Sigmoid colon (tissue), 6 donors: ENCODE measurements at regions not wholly inside any gene's neighbourhood (a gene's known extent, or its start where the extent isn't known, plus 50 kb on each side); places are given as distances from the start of the nearest gene placed in this dataset.
A peak's percentile ranks its signal among the peaks of the same experiment; 100 is the strongest.

Source experiments
- DNase-seq: peaks from one replicate; pipeline ENCODE4 v3.0.0-alpha.2; 2019
- H3K27ac ChIP-seq, 4 donors: fragments of 200-600 bp; sonication (generic); one replicate each; pipeline ENCODE4 v1.5.1; 2016 to 2019; ENCODE audit warnings: mild to moderate bottlenecking in 1 of 4
- H3K27me3 ChIP-seq, 3 donors: fragments of 200-600 bp; sonication (generic); one replicate each; pipeline ENCODE4 v1.5.1; 2019; ENCODE audit warnings: mild to moderate bottlenecking in 1 of 3
- H3K36me3 ChIP-seq, 4 donors: fragments of 200-600 bp; sonication (generic); one replicate each; pipeline ENCODE4 v1.5.1; 2016 to 2019
- H3K4me1 ChIP-seq, 4 donors: fragments of 200-600 bp; sonication (generic); one replicate each; pipeline ENCODE4 v1.5.1; 2017 to 2019
- H3K4me3 ChIP-seq, 4 donors: fragments of 200-600 bp; sonication (generic); one replicate each; pipeline ENCODE4 v1.5.1; 2017 to 2019; ENCODE audit warnings: mild to moderate bottlenecking in 2 of 4, moderate library complexity in 1 of 4
- H3K9me3 ChIP-seq, 4 donors: fragments of 200-600 bp in 3 of 4; sonication (generic) in 3 of 4; one replicate each; pipeline versions ENCODE4 v1.5.1 to v1.6.1; 2013 to 2019
- EP300 ChIP-seq, 4 donors: sonication (generic); formaldehyde crosslinking; IDR thresholded peaks; one replicate each; pipeline ENCODE4 v1.6.1; 2017; ENCODE audit warnings: antibody characterized with exemption in 4 of 4
- POLR2A ChIP-seq, 2 donors: fragments of 450-650 bp; IDR thresholded peaks; one replicate each; pipeline ENCODE4 v1.6.1; 2016; ENCODE audit warnings: antibody characterized with exemption in 2 of 2, mild to moderate bottlenecking in 2 of 2, moderate library complexity in 2 of 2
- POLR2AphosphoS5 ChIP-seq, 4 donors: sonication (generic); formaldehyde crosslinking; IDR thresholded peaks; one replicate each; pipeline ENCODE4 v1.6.1; 2017; ENCODE audit warnings: antibody characterized with exemption in 4 of 4
- WGBS, 2 donors: extraction: QIAGEN DNeasy Blood & Tissue Kit; methylation state at CpG; one replicate each; pipeline ENCODE4 v1.1.7; 2013; 5-methylcytosine and 5-hydroxymethylcytosine counted together
- intact Hi-C: fragments of 100-400 bp; cut with DNase I; formaldehyde crosslinking; loops from one replicate; pipeline ENCODE4 v1.15.1; 2023
- TF ChIP-seq, protein P1 (sequence below), 4 experiments: fragments of 450-650 bp in 3 of 4; fragments of 200-600 bp in 1 of 4; IDR thresholded peaks; one replicate each; pipeline ENCODE4 v1.5.1; 2016 to 2019; ENCODE audit warnings: antibody characterized with exemption in 4 of 4, mild to moderate bottlenecking in 3 of 4, moderate library complexity in 2 of 4
- donor health status: healthy with polysubstance abuse.
- donor health status: healthy.

DNA sequence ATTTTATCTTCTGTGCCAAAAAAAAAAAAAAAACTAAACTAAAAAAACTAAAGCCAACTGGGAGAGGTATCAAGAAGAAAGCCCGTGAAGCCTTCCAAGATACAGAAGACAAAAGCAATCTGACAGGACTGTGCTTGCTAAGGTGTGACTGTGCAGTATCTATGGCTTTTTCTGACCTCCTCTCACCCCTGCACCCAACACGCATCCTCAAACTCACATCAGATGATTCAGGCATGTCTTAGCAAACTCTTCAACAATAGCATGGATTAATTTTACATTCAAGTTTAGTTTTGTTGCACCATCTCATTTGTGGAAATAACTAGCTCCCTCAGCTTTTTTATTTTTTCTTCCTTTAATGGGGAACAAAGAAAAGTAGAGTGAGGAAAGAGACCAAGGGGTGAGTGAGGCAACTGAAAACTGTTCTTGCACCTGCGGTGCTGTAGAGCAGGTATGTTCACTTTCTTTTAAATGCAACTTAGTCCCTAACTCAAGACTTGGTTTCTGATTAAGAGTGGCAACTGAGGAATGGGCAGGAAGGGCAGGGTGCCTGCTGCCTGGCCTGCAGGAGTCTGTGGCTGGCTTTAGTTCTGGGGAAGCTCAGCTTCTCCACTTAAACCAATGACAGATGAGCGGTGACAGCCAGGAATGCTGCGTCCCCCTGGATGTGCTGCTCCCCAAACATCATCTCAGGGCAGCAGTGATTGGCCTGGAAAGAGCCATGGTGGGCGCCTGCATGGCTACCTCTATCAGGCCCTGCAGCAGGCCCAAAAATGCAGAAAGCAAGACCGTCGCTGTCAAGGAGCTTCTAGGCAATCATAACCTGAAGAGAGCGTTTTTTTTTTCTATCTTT is 71.3 kb upstream of the LRRC8B start:
- Histone ChIP-seq H3K27me3 (no peaks in the 10 kb centered on the region), H3K27ac (no peak overlapping the region), H3K36me3 (no peaks in the 10 kb centered on the region), H3K4me1 (no peaks in the 10 kb centered on the region), H3K4me3 (no peak overlapping the region), H3K9me3 (no peaks in the 10 kb centered on the region)
- DNase-seq, result no peak
- WGBS, 2 donors, result 91 to 93% methylated on average over 9 of the region's 9 CpGs
- intact Hi-C loops, result no loop called here
- TF ChIP-seq, protein P1, sequence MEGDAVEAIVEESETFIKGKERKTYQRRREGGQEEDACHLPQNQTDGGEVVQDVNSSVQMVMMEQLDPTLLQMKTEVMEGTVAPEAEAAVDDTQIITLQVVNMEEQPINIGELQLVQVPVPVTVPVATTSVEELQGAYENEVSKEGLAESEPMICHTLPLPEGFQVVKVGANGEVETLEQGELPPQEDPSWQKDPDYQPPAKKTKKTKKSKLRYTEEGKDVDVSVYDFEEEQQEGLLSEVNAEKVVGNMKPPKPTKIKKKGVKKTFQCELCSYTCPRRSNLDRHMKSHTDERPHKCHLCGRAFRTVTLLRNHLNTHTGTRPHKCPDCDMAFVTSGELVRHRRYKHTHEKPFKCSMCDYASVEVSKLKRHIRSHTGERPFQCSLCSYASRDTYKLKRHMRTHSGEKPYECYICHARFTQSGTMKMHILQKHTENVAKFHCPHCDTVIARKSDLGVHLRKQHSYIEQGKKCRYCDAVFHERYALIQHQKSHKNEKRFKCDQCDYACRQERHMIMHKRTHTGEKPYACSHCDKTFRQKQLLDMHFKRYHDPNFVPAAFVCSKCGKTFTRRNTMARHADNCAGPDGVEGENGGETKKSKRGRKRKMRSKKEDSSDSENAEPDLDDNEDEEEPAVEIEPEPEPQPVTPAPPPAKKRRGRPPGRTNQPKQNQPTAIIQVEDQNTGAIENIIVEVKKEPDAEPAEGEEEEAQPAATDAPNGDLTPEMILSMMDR (IDR thresholded peaks at IDR 0.05), result no peak
- TF ChIP-seq EP300 (IDR thresholded peaks at IDR 0.05), result no peak
- no peak for TF ChIP-seq POLR2A (IDR thresholded peaks at IDR 0.05)
- TF ChIP-seq POLR2AphosphoS5 (IDR thresholded peaks at IDR 0.05), result no peak

DNA sequence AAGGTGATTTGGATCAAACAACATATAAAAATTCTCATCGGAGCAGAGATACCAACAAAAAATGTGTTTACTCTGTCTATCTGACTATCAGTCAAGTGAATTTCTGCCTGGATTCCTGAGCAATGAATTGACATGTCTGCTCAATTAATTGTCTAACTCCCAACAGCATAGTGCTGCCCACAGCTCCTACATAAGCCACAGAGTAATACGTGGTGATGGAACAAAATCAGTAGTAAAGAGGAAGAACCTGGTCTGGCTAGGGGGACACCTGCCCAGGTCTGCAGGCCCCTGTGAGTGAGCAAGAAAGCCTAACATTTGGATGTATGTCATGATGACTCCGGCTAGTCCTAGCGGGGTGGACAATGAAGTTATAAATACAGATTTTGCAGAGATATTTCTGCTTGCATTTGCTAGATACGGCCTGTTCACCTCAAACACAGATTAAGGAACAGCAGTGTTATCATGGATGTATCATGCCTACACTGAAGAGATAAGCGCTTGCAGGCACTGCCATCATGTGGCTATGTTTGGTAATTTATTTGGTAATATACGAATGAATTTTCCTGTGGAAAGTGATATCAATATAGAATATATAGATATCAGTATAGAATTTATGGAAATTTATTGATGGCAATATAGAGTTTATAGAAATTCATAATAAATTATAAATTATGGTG is 69.6 kb upstream of the LRRC8B start:
- DNase-seq, result no peak
- Histone ChIP-seq H3K9me3 (no peaks in the 10 kb centered on the region), H3K36me3 (no peaks in the 10 kb centered on the region), H3K27me3 (no peaks in the 10 kb centered on the region), H3K27ac (no peak overlapping the region), H3K4me3 (no peak overlapping the region), H3K4me1 (no peaks in the 10 kb centered on the region)
- intact Hi-C loops, result no loop called here
- TF ChIP-seq POLR2A (IDR thresholded peaks at IDR 0.05), result no peak
- TF ChIP-seq, protein P1 (IDR thresholded peaks at IDR 0.05), result peak; percentile 38 to 46 (median 40)
- no peak for TF ChIP-seq POLR2AphosphoS5 (IDR thresholded peaks at IDR 0.05)
- WGBS, 2 donors, result 36 to 47% methylated on average over 7 of the region's 7 CpGs

DNA sequence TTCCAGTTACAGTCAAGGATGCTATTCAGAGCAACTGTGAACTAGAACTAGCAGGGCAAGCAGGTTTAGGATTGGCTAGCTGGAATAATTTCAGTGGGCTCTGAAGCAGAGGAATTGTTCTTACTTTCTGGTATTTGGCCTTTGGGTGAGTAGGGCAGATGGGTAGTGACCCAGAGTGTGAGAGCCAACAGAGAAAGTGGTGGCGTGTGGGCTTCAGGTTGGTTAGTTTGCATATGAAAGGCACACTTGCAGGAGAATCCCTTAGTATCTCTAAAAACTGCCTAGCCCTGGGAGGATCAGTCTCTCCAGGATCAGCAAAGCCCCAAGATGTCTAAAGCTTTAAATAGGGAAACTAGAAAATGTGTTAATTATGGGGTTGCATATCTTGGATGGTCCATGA is 67.6 kb upstream of the LRRC8B start:
- TF ChIP-seq POLR2A (IDR thresholded peaks at IDR 0.05) (no peak), POLR2AphosphoS5 (IDR thresholded peaks at IDR 0.05) (no peak)
- TF ChIP-seq, protein P1 (IDR thresholded peaks at IDR 0.05), result no peak
- Histone ChIP-seq H3K9me3 (no peaks in the 10 kb centered on the region), H3K4me1 (no peaks in the 10 kb centered on the region), H3K36me3 (no peaks in the 10 kb centered on the region), H3K27ac (no peak overlapping the region), H3K4me3 (no peak overlapping the region), H3K27me3 (no peaks in the 10 kb centered on the region)
- 90 to 92% methylated on average over 1 of the region's 1 CpG for WGBS, 2 donors
- no peak for DNase-seq
- intact Hi-C loops, result no loop called here

DNA sequence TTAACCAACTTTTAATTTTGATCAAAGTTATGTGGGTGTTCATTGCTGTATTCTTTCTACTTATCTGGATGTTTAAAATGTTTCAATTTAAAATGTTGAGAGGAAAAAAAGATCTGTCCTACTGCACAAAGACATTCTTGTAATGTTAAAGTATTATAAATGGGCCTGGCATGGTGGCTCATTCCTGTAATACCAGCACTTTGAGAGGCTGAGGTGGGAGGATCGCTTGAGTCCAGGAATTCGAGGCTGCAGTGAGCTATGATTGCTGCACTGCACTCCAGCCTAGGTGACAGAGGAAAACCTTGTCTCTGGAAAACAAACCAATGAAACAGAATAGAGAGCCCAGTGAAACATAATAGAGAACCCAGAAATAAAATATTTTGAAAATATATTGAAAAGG is 65.5 kb upstream of the LRRC8B start:
- intact Hi-C loops, result no loop called here
- H3K27me3 ChIP-seq, result no peaks in the 10 kb centered on the region

DNA sequence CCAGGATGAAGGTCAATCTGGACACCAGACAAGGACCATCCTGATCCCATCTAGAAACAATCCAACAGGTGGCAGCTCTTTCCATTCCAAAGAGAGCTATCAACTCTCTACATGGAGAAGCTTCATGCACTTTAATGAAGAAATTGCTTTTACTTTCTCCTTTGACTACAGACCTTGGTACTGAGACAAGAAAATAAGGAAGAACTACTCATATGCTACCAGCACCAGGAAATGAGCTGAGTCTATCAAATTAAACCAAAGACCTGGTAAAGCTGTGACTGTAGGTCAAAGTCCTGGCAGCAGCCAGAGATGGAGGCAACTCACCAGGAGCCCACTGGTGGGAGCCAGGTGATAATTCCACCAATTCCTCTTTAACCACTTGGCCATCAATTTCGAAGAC is 64.3 kb upstream of the LRRC8B start:
- intact Hi-C loops, result no loop called here
- 83 to 93% methylated on average over 1 of the region's 1 CpG for WGBS, 2 donors
- Histone ChIP-seq H3K4me3 (no peak overlapping the region), H3K4me1 (no peaks in the 10 kb centered on the region), H3K36me3 (no peaks in the 10 kb centered on the region), H3K9me3 (no peaks in the 10 kb centered on the region), H3K27ac (no peak overlapping the region), H3K27me3 (no peaks in the 10 kb centered on the region)
- DNase-seq, result no peak
- TF ChIP-seq, protein P1 (IDR thresholded peaks at IDR 0.05), result no peak
- no peak for TF ChIP-seq POLR2AphosphoS5 (IDR thresholded peaks at IDR 0.05)
- no peak for TF ChIP-seq POLR2A (IDR thresholded peaks at IDR 0.05)
- TF ChIP-seq EP300 (IDR thresholded peaks at IDR 0.05), result no peak

More for the DNA sequence above, 65.5 kb upstream of the LRRC8B start:
- H3K9me3 ChIP-seq, result no peaks in the 10 kb centered on the region
- H3K27ac ChIP-seq, result no peak overlapping the region
- no peak for DNase-seq
- no peak for TF ChIP-seq POLR2A (IDR thresholded peaks at IDR 0.05)
- no peaks in the 10 kb centered on the region for H3K4me1 ChIP-seq
- H3K36me3 ChIP-seq, result no peaks in the 10 kb centered on the region
- H3K4me3 ChIP-seq, result no peak overlapping the region
- WGBS, 2 donors, result 93 to 96% methylated on average over 2 of the region's 2 CpGs
